ENCODE measurements at regions not wholly inside any gene's neighbourhood (a gene's known extent, or its start where the extent isn't known, plus 50 kb on each side); places are given as distances from the start of the nearest gene placed in this dataset.

DNA sequence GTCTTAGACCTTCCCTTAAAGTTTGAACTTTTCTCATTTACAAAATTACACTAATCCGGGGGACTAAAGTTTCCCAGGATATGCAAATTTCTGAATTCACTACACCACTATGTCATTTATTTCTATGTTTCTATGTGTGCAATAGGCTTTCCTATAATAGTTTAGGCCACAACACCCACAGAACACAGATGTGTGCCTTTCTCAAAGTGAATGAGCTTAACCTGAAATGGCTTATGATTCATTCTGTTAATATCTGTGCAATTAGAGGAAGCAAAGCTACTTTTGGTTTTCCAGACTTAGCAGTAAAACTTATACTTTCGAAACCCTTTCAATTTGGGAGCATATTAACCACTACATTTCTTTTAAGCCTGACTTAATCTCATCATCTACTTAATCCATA is 748.1 kb downstream of the GBE1 start:
- TF ChIP-seq, protein P1, sequence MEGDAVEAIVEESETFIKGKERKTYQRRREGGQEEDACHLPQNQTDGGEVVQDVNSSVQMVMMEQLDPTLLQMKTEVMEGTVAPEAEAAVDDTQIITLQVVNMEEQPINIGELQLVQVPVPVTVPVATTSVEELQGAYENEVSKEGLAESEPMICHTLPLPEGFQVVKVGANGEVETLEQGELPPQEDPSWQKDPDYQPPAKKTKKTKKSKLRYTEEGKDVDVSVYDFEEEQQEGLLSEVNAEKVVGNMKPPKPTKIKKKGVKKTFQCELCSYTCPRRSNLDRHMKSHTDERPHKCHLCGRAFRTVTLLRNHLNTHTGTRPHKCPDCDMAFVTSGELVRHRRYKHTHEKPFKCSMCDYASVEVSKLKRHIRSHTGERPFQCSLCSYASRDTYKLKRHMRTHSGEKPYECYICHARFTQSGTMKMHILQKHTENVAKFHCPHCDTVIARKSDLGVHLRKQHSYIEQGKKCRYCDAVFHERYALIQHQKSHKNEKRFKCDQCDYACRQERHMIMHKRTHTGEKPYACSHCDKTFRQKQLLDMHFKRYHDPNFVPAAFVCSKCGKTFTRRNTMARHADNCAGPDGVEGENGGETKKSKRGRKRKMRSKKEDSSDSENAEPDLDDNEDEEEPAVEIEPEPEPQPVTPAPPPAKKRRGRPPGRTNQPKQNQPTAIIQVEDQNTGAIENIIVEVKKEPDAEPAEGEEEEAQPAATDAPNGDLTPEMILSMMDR (IDR thresholded peaks at IDR 0.05), result no peak
- TF ChIP-seq POLR2A (IDR thresholded peaks at IDR 0.05) (no peak), POLR2AphosphoS5 (IDR thresholded peaks at IDR 0.05) (no peak), EP300 (IDR thresholded peaks at IDR 0.05; ENCODE audit: low read depth) (no peak)
